Hepatocyte (in vitro differentiated cells): ENCODE measurements at regions not wholly inside any gene's neighbourhood (a gene's known extent, or its start where the extent isn't known, plus 50 kb on each side); places are given as distances from the start of the nearest gene placed in this dataset.

Experiments
- EZH2phosphoT487 ChIP-seq: fragments of 200-600 bp; sonication (generic); IDR thresholded peaks from one replicate; pipeline ENCODE4 v1.6.1; 2018; ENCODE audit warnings: antibody characterized with exemption, mild to moderate bottlenecking, low read depth, moderate library complexity; ENCODE audit not compliant: unreplicated experiment, severe bottlenecking
- TF ChIP-seq, protein P1 (sequence below): fragments of 200-600 bp; sonication (generic); IDR thresholded peaks from 2 replicates; pipeline ENCODE4 v1.5.1; 2016; ENCODE audit warnings: antibody characterized with exemption, mild to moderate bottlenecking; ENCODE audit not compliant: poor library complexity

GRCh38 chr9:26561928-26562327 is 330.7 kb downstream of the CAAP1 start:
- TF ChIP-seq, protein P1, sequence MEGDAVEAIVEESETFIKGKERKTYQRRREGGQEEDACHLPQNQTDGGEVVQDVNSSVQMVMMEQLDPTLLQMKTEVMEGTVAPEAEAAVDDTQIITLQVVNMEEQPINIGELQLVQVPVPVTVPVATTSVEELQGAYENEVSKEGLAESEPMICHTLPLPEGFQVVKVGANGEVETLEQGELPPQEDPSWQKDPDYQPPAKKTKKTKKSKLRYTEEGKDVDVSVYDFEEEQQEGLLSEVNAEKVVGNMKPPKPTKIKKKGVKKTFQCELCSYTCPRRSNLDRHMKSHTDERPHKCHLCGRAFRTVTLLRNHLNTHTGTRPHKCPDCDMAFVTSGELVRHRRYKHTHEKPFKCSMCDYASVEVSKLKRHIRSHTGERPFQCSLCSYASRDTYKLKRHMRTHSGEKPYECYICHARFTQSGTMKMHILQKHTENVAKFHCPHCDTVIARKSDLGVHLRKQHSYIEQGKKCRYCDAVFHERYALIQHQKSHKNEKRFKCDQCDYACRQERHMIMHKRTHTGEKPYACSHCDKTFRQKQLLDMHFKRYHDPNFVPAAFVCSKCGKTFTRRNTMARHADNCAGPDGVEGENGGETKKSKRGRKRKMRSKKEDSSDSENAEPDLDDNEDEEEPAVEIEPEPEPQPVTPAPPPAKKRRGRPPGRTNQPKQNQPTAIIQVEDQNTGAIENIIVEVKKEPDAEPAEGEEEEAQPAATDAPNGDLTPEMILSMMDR: no peak
- TF ChIP-seq EZH2phosphoT487: no peak
